Neural progenitor cell (in vitro differentiated cells): ENCODE measurements at regions not wholly inside any gene's neighbourhood (a gene's known extent, or its start where the extent isn't known, plus 50 kb on each side); places are given as distances from the start of the nearest gene placed in this dataset.
"Not testable (repeated sequence)": the region's sequence is repeated elsewhere in the genome, so short reads cannot be mapped to it uniquely, and the experiment has no call there.

Source experiments
- DNase-seq: peaks from one replicate; pipeline ENCODE4 v3.0.0-alpha.2; 2016; ENCODE audit warnings: low spot score
- H2AFZ ChIP-seq: fragments of 200-600 bp; sonication (generic); replicated peaks from 2 replicates; pipeline ENCODE4 v1.6.1; 2016; ENCODE audit warnings: antibody characterized with exemption
- H3F3A ChIP-seq: fragments of 200-600 bp; sonication (generic); 2 replicates; pipeline ENCODE4 v1.6.1; 2016; ENCODE audit warnings: antibody characterized with exemption, low read depth
- H3K27ac ChIP-seq: fragments of 200-600 bp; sonication (generic); 2 replicates; pipeline ENCODE4 v1.5.1; 2016; ENCODE audit warnings: mild to moderate bottlenecking
- H3K27me3 ChIP-seq: fragments of 200-600 bp; sonication (generic); 2 replicates; pipeline ENCODE4 v1.6.1; 2016; ENCODE audit warnings: mild to moderate bottlenecking, moderate library complexity
- H3K36me3 ChIP-seq: fragments of 200-600 bp; sonication (generic); 2 replicates; pipeline ENCODE4 v1.5.1; 2016
- H3K4me1 ChIP-seq: fragments of 200-600 bp; sonication (generic); 2 replicates; pipeline ENCODE4 v1.6.1; 2016; ENCODE audit warnings: mixed run types
- H3K4me2 ChIP-seq: fragments of 200-600 bp; sonication (generic); 2 replicates; pipeline ENCODE4 v1.6.1; 2016
- H3K4me3 ChIP-seq: fragments of 200-600 bp; sonication (generic); 2 replicates; pipeline ENCODE4 v1.5.1; 2016
- H3K79me2 ChIP-seq: fragments of 200-600 bp; sonication (generic); 2 replicates; pipeline ENCODE4 v1.6.1; 2016; ENCODE audit warnings: low read depth
- H3K9ac ChIP-seq: fragments of 200-600 bp; sonication (generic); 2 replicates; pipeline ENCODE4 v1.6.1; 2016
- H3K9me3 ChIP-seq: fragments of 200-600 bp; sonication (generic); 2 replicates; pipeline ENCODE4 v1.5.1; 2016; ENCODE audit warnings: low read depth
- H4K20me1 ChIP-seq: fragments of 200-600 bp; sonication (generic); 2 replicates; pipeline ENCODE4 v1.6.1; 2016; ENCODE audit warnings: low read depth
- H3K27ac Mint-ChIP-seq: 3 replicates; pipeline ENCODE4 v1.8.0; 2021; ENCODE audit warnings: mixed read lengths
- H3K27me3 Mint-ChIP-seq: 2 replicates; pipeline ENCODE4 v1.8.0; 2022; ENCODE audit warnings: low read depth, mild to moderate bottlenecking, inconsistent platforms, moderate library complexity, mixed read lengths; ENCODE audit not compliant: insufficient read depth
- H3K36me3 Mint-ChIP-seq: 3 replicates; pipeline ENCODE4 v1.8.0; 2021; ENCODE audit warnings: mixed read lengths
- H3K4me1 Mint-ChIP-seq: 3 replicates; pipeline ENCODE4 v1.8.0; 2021; ENCODE audit warnings: mixed read lengths
- H3K4me3 Mint-ChIP-seq: 3 replicates; pipeline ENCODE4 v1.8.0; 2021; ENCODE audit warnings: mild to moderate bottlenecking, moderate library complexity, mixed read lengths
- H3K9me3 Mint-ChIP-seq: 3 replicates; pipeline ENCODE4 v1.8.0; 2020; ENCODE audit warnings: mixed read lengths

GRCh38 chr9:66266856-66267430 is 530.0 kb downstream of the FOXD4L4 start:
- H3K36me3 Mint-ChIP-seq, H3F3A ChIP-seq, H3K27ac ChIP-seq, H3K4me2 ChIP-seq, H3K79me2 ChIP-seq, H3K36me3 ChIP-seq, H4K20me1 ChIP-seq, H3K4me1 Mint-ChIP-seq, H3K4me1 ChIP-seq, H3K9me3 ChIP-seq, H3K9ac ChIP-seq, H3K27ac Mint-ChIP-seq, H3K4me3 ChIP-seq, H3K9me3 Mint-ChIP-seq, H3K27me3 ChIP-seq, H2AFZ ChIP-seq, H3K27me3 Mint-ChIP-seq, H3K4me3 Mint-ChIP-seq, DNase-seq: not testable (repeated sequence)

- H3K27me3 Mint-ChIP-seq: not testable (repeated sequence)
These were observed 530.7 kb downstream of the FOXD4L4 start for GRCh38 chr9:66267684-66268083.

DNA sequence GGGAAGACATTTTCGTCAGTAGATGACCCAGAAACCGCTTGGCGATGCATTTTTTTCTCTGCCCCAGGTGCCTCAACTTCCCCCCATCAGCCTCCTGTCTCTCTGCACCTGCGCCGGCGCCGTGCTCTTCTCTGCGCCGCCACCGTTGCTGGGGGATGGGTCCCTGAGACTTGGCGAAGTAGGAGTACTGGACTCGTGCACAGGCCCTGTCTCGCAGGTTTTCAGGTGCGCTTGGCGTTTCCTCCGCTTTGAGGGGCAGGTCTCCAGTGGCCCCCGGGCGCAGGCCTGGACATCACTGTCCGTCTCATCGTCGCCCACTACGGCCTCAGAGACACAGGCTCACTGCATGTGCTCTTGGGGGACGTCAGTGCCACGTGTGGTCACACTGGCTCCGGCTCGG is 532.1 kb downstream of the FOXD4L4 start:
- H3K36me3 Mint-ChIP-seq, H3K4me2 ChIP-seq, DNase-seq, H3K36me3 ChIP-seq, H3K27me3 ChIP-seq, H3K9ac ChIP-seq, H3F3A ChIP-seq, H3K4me3 ChIP-seq, H3K27ac Mint-ChIP-seq, H3K4me1 ChIP-seq, H3K9me3 Mint-ChIP-seq, H3K79me2 ChIP-seq, H2AFZ ChIP-seq, H3K4me1 Mint-ChIP-seq, H3K9me3 ChIP-seq, H3K4me3 Mint-ChIP-seq, H3K27ac ChIP-seq, H4K20me1 ChIP-seq, H3K27me3 Mint-ChIP-seq: not testable (repeated sequence)

More at GRCh38 chr9:66267684-66268083, 530.7 kb downstream of the FOXD4L4 start:
- not testable (repeated sequence) for H3K36me3 Mint-ChIP-seq, H3K9ac ChIP-seq, H3K9me3 Mint-ChIP-seq, DNase-seq, H3F3A ChIP-seq, H3K4me3 Mint-ChIP-seq, H3K4me1 Mint-ChIP-seq, H2AFZ ChIP-seq, H4K20me1 ChIP-seq, H3K27ac Mint-ChIP-seq, H3K9me3 ChIP-seq, H3K4me1 ChIP-seq, H3K36me3 ChIP-seq, H3K4me2 ChIP-seq, H3K27me3 ChIP-seq, H3K79me2 ChIP-seq, H3K4me3 ChIP-seq, H3K27ac ChIP-seq

GRCh38 chr9:66269783-66270182 is 532.8 kb downstream of the FOXD4L4 start:
- not testable (repeated sequence) for H3K9ac ChIP-seq, H2AFZ ChIP-seq, H3K36me3 Mint-ChIP-seq, H3K4me1 Mint-ChIP-seq, H3K27ac Mint-ChIP-seq, H3K4me2 ChIP-seq, H3K79me2 ChIP-seq, H3K27me3 ChIP-seq, H3K4me3 ChIP-seq, H3K4me3 Mint-ChIP-seq, H3K36me3 ChIP-seq, H3K27me3 Mint-ChIP-seq, DNase-seq, H3K4me1 ChIP-seq, H3K27ac ChIP-seq, H3F3A ChIP-seq, H3K9me3 Mint-ChIP-seq, H4K20me1 ChIP-seq, H3K9me3 ChIP-seq

DNA sequence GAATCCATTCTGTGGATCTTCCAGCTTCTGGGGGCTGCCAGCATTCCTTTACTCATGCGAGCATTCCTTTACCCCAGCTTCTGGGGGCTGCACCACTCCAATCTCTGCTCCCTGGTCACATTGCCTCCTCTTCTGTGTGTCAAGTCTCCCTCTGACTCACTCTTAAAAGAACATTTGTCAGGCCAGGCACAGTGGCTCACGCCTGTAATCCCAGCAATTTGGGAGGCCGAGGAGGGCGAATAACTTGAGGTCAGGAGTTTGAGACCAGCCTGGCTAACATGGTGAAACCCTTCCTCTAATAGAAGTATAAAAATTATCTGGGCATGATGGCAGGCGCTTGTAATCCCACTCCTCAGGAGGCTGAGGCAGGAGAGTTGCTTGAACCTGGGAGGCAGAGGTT is 541.9 kb downstream of the FOXD4L4 start:
- H3K4me3 ChIP-seq, H3K4me3 Mint-ChIP-seq, H3K4me1 Mint-ChIP-seq, H3K36me3 ChIP-seq, H3K9ac ChIP-seq, H3K4me2 ChIP-seq, H3K4me1 ChIP-seq, H2AFZ ChIP-seq, DNase-seq, H3K79me2 ChIP-seq, H3F3A ChIP-seq, H3K9me3 ChIP-seq, H3K9me3 Mint-ChIP-seq, H3K27me3 ChIP-seq, H3K27me3 Mint-ChIP-seq, H4K20me1 ChIP-seq, H3K36me3 Mint-ChIP-seq, H3K27ac ChIP-seq, H3K27ac Mint-ChIP-seq: not testable (repeated sequence)
